H1 (cell line): ENCODE measurements at regions not wholly inside any gene's neighbourhood (a gene's known extent, or its start where the extent isn't known, plus 50 kb on each side); places are given as distances from the start of the nearest gene placed in this dataset.

ENCODE experiments used
- CTCF ChIA-PET: fragments of 300-600 bp; sonication (Branson Sonifier 250); formaldehyde crosslinking; loops from one replicate; lab custom pipeline; 2021; ENCODE audit not compliant: partially characterized antibody; lab: Charles Lee
- POLR2A ChIA-PET: fragments of 300-600 bp; sonication (Branson Sonifier 250); formaldehyde crosslinking; loops from one replicate; lab custom pipeline; 2021; ENCODE audit warnings: inconsistent platforms; ENCODE audit not compliant: partially characterized antibody; lab: Charles Lee
- DNase-seq, 2 experiments: peaks; one replicate each; pipeline versions ENCODE4 v3.0.0 to v3.0.0-alpha.2; 2010 to 2022; ENCODE audit warnings: low spot score in 2 of 2, low read depth in 1 of 2, mixed read lengths in 1 of 2
- FAIRE-seq: peaks from 2 replicates; lab custom pipeline; 2011; peaks lifted over from hg19 to GRCh38; lab: Jason Lieb, UNC
- H2AFZ ChIP-seq: 2 replicates; pipeline ENCODE4 v1.8.1; 2012; ENCODE audit warnings: low read length, inconsistent platforms
- H2AK5ac ChIP-seq: 2 replicates; pipeline ENCODE4 v1.6.1; 2013; ENCODE audit warnings: low read depth, low read length
- H2BK120ac ChIP-seq: replicated peaks from 2 replicates; pipeline ENCODE3; 2013; ENCODE audit warnings: low read depth, low read length, inconsistent platforms
- H2BK12ac ChIP-seq: 2 replicates; pipeline ENCODE4 v1.6.1; 2013; ENCODE audit warnings: low read depth, low read length
- H2BK15ac ChIP-seq: 2 replicates; pipeline ENCODE4 v1.6.1; 2013; ENCODE audit warnings: low read length
- H2BK20ac ChIP-seq: 2 replicates; pipeline ENCODE4 v1.6.1; 2013; ENCODE audit warnings: low read length
- H2BK5ac ChIP-seq: 2 replicates; pipeline ENCODE4 v1.6.1; 2013; ENCODE audit warnings: low read depth, low read length
- H3K14ac ChIP-seq: 2 replicates; pipeline ENCODE4 v1.6.1; 2013; ENCODE audit warnings: inconsistent platforms; ENCODE audit not compliant: insufficient read length
- H3K18ac ChIP-seq: 2 replicates; pipeline ENCODE4 v1.6.1; 2013; ENCODE audit warnings: low read length; ENCODE audit errors: extremely low read depth
- H3K23ac ChIP-seq: 2 replicates; pipeline ENCODE4 v1.6.1; 2013; ENCODE audit warnings: inconsistent platforms; ENCODE audit not compliant: insufficient read length
- H3K23me2 ChIP-seq: 2 replicates; pipeline ENCODE4 v1.6.1; 2013; ENCODE audit warnings: low read depth, low read length
- H3K27ac ChIP-seq: 2 replicates; pipeline ENCODE4 v1.6.1; 2011; ENCODE audit warnings: low read depth, low read length, inconsistent platforms
- H3K27me3 ChIP-seq, 4 experiments: replicated peaks in 1 of 4; 1 replicate in 1 of 4; 2 replicates in 3 of 4; pipeline versions ENCODE4 v1.6.1 to v1.8.1; 2011 to 2013; ENCODE audit warnings: low read length in 3 of 4, mild to moderate bottlenecking in 3 of 4, inconsistent platforms in 2 of 4, mixed read lengths in 2 of 4, moderate library complexity in 1 of 4; ENCODE audit not compliant: control insufficient read depth in 3 of 4, insufficient read depth in 3 of 4; ENCODE audit errors: extremely low read depth in 1 of 4
- H3K36me3 ChIP-seq, 4 experiments: 2 replicates each; pipeline versions ENCODE4 v1.6.1 to v1.8.1; 2011 to 2013; ENCODE audit warnings: mild to moderate bottlenecking in 4 of 4, low read length in 3 of 4, moderate library complexity in 2 of 4, control low read depth in 1 of 4, inconsistent platforms in 1 of 4; ENCODE audit not compliant: insufficient read depth in 4 of 4, control insufficient read depth in 2 of 4
- H3K4ac ChIP-seq: replicated peaks from 2 replicates; pipeline ENCODE3; 2013; ENCODE audit warnings: low read length, low read depth, mixed read lengths, inconsistent platforms; ENCODE audit not compliant: insufficient read length
- H3K4me1 ChIP-seq, 4 experiments: replicated peaks in 1 of 4; 1 replicate in 1 of 4; 2 replicates in 3 of 4; pipeline versions ENCODE4 v1.6.1 to v1.8.1; 2011 to 2013; ENCODE audit warnings: low read length in 3 of 4, inconsistent platforms in 2 of 4, mixed read lengths in 1 of 4; ENCODE audit not compliant: insufficient read depth in 4 of 4, control insufficient read depth in 3 of 4
- H3K4me2 ChIP-seq, 2 experiments: 2 replicates each; pipeline versions ENCODE4 v1.6.1 to v1.8.1; 2011 to 2013; ENCODE audit warnings: low read depth in 2 of 2, low read length in 2 of 2, control low read depth in 1 of 2, inconsistent platforms in 1 of 2, mild to moderate bottlenecking in 1 of 2; ENCODE audit not compliant: insufficient read depth in 1 of 2
- H3K4me3 ChIP-seq, 4 experiments: fragments of 200-600, 300-600 bp in 1 of 4; sonication (generic), shearing (Covaris generic), sonication (Bioruptor Twin) in 1 of 4; 2 replicates each; pipeline versions ENCODE4 v1.5.1 to v1.8.1; 2011 to 2016; ENCODE audit warnings: low read length in 4 of 4, low read depth in 3 of 4, control low read depth in 2 of 4, inconsistent platforms in 2 of 4, mild to moderate bottlenecking in 2 of 4, mixed read lengths in 1 of 4, moderate library complexity in 1 of 4; ENCODE audit not compliant: insufficient read depth in 2 of 4; ENCODE audit errors: extremely low read depth in 1 of 4
- H3K56ac ChIP-seq: replicated peaks from 2 replicates; pipeline ENCODE3; 2013; ENCODE audit warnings: low read depth, mild to moderate bottlenecking, mixed read lengths, low read length, inconsistent platforms; ENCODE audit not compliant: insufficient read length
- H3K79me1 ChIP-seq: 2 replicates; pipeline ENCODE4 v1.6.1; 2013; ENCODE audit warnings: low read depth, low read length, control low read depth
- H3K79me2 ChIP-seq, 2 experiments: 2 replicates each; pipeline versions ENCODE4 v1.6.1 to v1.8.1; 2012 to 2013; ENCODE audit warnings: low read length in 2 of 2, mild to moderate bottlenecking in 2 of 2, inconsistent platforms in 1 of 2; ENCODE audit not compliant: insufficient read depth in 2 of 2, control insufficient read depth in 1 of 2
- H3K9ac ChIP-seq, 4 experiments: replicated peaks in 1 of 4; 1 replicate in 1 of 4; 2 replicates in 3 of 4; pipeline versions ENCODE4 v1.6.1 to v1.8.1; 2011 to 2013; ENCODE audit warnings: low read depth in 3 of 4, low read length in 3 of 4, control low read depth in 2 of 4, mild to moderate bottlenecking in 2 of 4, moderate library complexity in 2 of 4, inconsistent platforms in 1 of 4; ENCODE audit errors: extremely low read depth in 1 of 4
- H3K9me3 ChIP-seq, 2 experiments: 2 replicates each; pipeline versions ENCODE4 v1.6.1 to v1.8.1; 2012 to 2013; ENCODE audit warnings: mild to moderate bottlenecking in 2 of 2, moderate library complexity in 2 of 2, control low read depth in 1 of 2, inconsistent platforms in 1 of 2, low read depth in 1 of 2, low read length in 1 of 2, mixed read lengths in 1 of 2; ENCODE audit not compliant: insufficient read depth in 2 of 2
- H4K20me1 ChIP-seq, 2 experiments: replicated peaks in 1 of 2; 2 replicates each; pipeline versions ENCODE3 to v1.8.1; 2011 to 2013; ENCODE audit warnings: inconsistent platforms in 2 of 2, low read length in 2 of 2, mild to moderate bottlenecking in 1 of 2; ENCODE audit not compliant: insufficient read depth in 2 of 2, control insufficient read depth in 1 of 2
- H4K5ac ChIP-seq: 2 replicates; pipeline ENCODE4 v1.6.1; 2013; ENCODE audit warnings: low read length, low read depth, mixed read lengths, inconsistent platforms; ENCODE audit not compliant: insufficient read length
- H4K8ac ChIP-seq: 2 replicates; pipeline ENCODE4 v1.8.0; 2013; ENCODE audit warnings: mild to moderate bottlenecking, moderate library complexity, low read length, inconsistent platforms; ENCODE audit not compliant: insufficient read depth; ENCODE audit errors: extremely low read depth
- H4K91ac ChIP-seq: replicated peaks from 2 replicates; pipeline ENCODE3; 2013; ENCODE audit warnings: low read length, mixed read lengths, inconsistent platforms; ENCODE audit not compliant: insufficient read length
- BACH1 ChIP-seq: IDR thresholded peaks from 2 replicates; pipeline ENCODE4 v1.6.1; 2012; ENCODE audit warnings: low read length, improper control_type of control experiment
- SP2 ChIP-seq: IDR thresholded peaks from 2 replicates; pipeline ENCODE4 v1.6.1; 2012; ENCODE audit warnings: mild to moderate bottlenecking, low read length, inconsistent platforms
- YY1 ChIP-seq: IDR thresholded peaks from 2 replicates; pipeline ENCODE4 v1.6.1; 2011; ENCODE audit warnings: low read depth, mild to moderate bottlenecking, low read length
- ZNF274 ChIP-seq: IDR thresholded peaks from 2 replicates; pipeline ENCODE4 v1.7.0; 2012; ENCODE audit warnings: low read length, borderline replicate concordance; ENCODE audit errors: extremely low read depth
- WGBS, 2 experiments: shearing (Covaris generic) in 1 of 2; methylation state at CpG; one replicate each; pipeline versions ENCODE4 v1.1.6 to v1.1.7; 2013 to 2015; ENCODE audit warnings: low lambda C conversion rate in 2 of 2, mixed read lengths in 2 of 2, inconsistent platforms in 1 of 2, low coverage in 1 of 2, missing lambda C conversion rate in 1 of 2; ENCODE audit not compliant: insufficient replicate concordance in 2 of 2, insufficient coverage in 1 of 2, insufficient read length in 1 of 2; ENCODE audit errors: extremely low coverage in 1 of 2, missing lambda C conversion rate in 1 of 2; 5-methylcytosine and 5-hydroxymethylcytosine counted together

DNA sequence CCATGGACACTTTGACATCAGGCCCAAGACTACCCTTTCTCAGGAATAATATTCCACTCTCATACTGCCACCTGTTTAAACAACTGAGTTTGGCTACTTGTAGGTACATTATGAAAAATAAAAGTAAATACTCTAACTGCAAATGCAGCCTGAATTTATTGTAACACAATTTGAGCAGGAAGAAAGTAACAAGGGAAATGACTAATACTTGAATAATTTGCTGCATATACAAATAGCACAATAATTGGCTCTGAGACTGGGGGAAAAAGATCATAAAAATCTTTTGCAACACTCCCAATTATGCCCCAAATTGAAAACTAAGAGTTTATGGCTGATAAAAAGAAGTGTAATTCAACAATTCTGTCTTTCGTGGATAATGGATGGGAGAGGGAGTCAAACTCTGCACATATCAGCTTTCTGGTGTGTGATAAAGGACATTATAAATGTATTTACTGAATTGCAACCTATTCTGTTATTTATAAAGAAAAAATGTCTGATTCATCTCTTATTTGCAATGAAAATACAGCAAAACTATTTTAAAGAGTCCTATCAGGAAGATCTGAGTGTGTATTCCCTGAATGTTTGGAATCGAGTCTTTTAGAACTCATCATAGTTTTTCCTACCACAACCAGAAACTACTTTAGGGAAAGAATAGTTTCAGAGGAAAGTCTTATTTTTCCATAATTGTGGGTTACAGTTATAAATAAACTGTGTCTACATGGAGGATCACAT is 359.0 kb downstream of the JRKL start:
- DNase-seq (no peak), FAIRE-seq (no peak)
- no peak overlapping the region for H2AK5ac ChIP-seq

More for the DNA sequence above, 359.0 kb downstream of the JRKL start:
- no peak overlapping the region for H2BK15ac ChIP-seq
- no peak overlapping the region for H3K14ac ChIP-seq
- no peak overlapping the region for H4K8ac ChIP-seq
- H4K20me1 ChIP-seq, result no peaks in the 10 kb centered on the region
- ChIA-PET CTCF (no interaction called here), POLR2A (no interaction called here)
- 92% methylated on average over 2 of the region's 2 CpGs; no CpG with 5 or more reads in 1 of the 2 experiments for WGBS, 2 experiments
- no peak overlapping the region for H3K56ac ChIP-seq
- TF ChIP-seq SP2, result no peak
- TF ChIP-seq ZNF274, result no peak
- TF ChIP-seq YY1, result no peak
- TF ChIP-seq BACH1, result no peak
- no peak overlapping the region for H3K4me2 ChIP-seq
- no peaks in the 10 kb centered on the region for H3K23me2 ChIP-seq
- no peaks in the 10 kb centered on the region for H3K9me3 ChIP-seq
- H3K9ac ChIP-seq, result no peak overlapping the region
- no peak overlapping the region for H2BK5ac ChIP-seq
- no peak overlapping the region for H3K18ac ChIP-seq
- no peaks in the 10 kb centered on the region for H3K4me1 ChIP-seq
- no peaks in the 10 kb centered on the region for H3K79me1 ChIP-seq
- no peak overlapping the region for H2BK12ac ChIP-seq
- no peak overlapping the region for H2AFZ ChIP-seq
- no peaks in the 10 kb centered on the region for H3K27me3 ChIP-seq
- H2BK20ac ChIP-seq, result no peak overlapping the region
- no peaks in the 10 kb centered on the region for H3K79me2 ChIP-seq
- H3K27ac ChIP-seq, result no peak overlapping the region
- no peak overlapping the region for H3K4me3 ChIP-seq
- H3K4ac ChIP-seq, result no peak overlapping the region
- H4K5ac ChIP-seq, result no peak overlapping the region
- no peak overlapping the region for H4K91ac ChIP-seq
- no peak overlapping the region for H2BK120ac ChIP-seq
- H3K36me3 ChIP-seq, result no peaks in the 10 kb centered on the region
- H3K23ac ChIP-seq, result no peak overlapping the region
